ENCODE measurements at regions not wholly inside any gene's neighbourhood (a gene's known extent, or its start where the extent isn't known, plus 50 kb on each side); places are given as distances from the start of the nearest gene placed in this dataset.
A peak's percentile ranks its signal among the peaks of the same experiment; 100 is the strongest.
"Not testable (repeated sequence)": the region's sequence is repeated elsewhere in the genome, so short reads cannot be mapped to it uniquely, and the experiment has no call there.

DNA sequence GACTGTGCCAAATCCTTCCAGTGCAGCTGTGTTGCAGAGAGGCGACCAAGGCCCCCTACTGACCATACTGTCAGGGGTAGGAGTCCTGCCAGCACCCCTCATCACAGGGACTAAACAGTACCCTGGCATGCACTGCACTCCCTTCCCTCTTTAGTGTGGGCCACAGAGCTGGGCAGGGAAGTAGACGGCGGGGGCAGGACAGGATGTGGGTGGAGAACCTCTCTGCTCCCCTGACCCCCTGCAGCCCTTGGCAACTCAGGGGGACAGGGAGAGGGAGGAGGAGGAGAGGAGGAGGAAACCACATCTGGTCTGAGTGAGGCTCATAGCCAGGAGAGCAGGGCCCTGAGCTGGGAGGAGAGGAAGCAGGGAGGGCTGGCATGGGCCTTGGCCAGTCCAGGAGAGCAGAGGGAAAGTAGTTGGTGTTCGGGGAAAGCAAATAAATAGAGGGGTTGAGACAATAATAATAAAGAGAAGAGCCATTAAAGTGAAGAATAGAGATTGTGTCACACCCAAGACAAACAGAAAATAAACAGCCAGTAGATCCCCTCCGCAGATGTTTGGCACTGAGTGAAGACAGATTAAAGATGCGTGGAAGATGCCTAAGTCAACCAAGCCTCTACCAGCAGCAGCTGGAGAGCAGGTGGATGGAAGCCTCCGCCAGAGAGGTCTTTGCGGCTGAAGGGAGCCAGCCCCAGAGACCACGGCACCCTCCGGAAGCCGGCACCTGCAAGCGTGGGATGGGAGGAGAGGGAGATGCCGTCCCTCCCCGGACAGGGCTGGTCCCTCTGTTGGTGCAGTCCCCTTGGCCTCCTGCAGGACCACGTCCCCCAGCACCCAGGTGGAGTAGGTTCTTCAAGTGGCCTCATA lies 61.5 kb downstream of the RPUSD4 start:
- DNase-seq = no peak

DNA sequence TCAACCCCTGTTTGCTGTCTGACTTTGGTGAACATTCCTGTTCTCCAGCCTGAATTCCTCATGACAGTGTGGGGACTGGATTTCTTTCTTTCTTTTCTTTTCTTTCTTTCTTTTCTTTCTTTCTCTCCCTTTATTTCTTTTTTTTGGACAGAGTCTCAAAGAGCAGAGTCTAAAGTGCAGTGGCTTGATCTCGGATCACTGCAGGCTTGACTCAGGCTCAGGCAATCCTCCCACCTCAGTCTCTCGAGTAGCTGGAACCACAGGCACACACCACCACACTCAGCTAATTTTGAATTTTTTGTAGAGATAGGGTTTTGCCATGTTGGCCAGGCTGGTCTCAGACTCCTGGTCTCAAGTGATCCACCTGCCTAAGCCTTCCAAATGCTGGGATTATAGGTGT lies 63.1 kb downstream of the RPUSD4 start:
- no peak for DNase-seq

DNA sequence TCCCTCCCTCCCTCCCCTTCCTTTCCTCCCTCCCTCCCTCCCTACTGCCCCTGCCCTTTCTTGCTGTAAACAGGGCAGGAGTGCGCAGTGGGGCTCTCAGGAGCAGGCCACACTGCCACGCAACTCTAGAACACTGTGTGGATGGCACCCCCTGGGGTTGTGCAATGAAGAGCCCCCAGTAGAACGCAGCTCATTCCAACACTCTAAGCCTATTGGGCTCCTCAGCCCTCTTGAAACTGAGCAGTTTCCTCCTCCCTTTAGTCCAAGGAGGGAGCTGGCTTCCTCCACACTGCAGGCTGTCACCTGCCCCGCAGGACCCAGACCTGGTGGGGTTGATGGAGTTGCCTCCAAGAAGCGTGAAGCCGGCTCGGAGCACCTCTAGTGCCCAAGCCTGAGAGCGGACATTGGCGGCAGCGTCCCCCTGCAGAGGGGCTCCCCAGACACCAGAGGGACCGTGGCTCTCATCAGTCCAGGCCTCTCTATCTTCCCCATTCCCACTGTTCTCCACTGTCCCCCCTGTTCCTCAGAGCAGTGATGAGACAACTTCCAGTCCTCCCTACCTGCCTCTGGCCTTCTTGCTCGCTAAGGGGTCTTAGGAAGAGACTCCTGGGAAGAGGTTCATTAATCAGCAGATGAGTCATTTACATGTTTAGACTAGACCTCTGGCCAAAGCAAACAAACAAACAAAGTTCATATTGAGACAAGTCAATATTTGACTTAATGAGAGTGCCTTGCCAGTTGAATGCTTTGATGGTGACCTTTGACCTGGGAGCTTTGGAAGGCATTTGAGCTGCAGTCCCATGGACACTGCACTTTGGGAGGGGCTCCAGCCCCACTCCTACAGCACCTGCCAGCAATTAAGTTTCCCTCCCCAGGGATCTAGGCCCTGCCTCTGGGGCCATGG lies 64.0 kb downstream of the RPUSD4 start:
- DNase-seq = no peak

DNA sequence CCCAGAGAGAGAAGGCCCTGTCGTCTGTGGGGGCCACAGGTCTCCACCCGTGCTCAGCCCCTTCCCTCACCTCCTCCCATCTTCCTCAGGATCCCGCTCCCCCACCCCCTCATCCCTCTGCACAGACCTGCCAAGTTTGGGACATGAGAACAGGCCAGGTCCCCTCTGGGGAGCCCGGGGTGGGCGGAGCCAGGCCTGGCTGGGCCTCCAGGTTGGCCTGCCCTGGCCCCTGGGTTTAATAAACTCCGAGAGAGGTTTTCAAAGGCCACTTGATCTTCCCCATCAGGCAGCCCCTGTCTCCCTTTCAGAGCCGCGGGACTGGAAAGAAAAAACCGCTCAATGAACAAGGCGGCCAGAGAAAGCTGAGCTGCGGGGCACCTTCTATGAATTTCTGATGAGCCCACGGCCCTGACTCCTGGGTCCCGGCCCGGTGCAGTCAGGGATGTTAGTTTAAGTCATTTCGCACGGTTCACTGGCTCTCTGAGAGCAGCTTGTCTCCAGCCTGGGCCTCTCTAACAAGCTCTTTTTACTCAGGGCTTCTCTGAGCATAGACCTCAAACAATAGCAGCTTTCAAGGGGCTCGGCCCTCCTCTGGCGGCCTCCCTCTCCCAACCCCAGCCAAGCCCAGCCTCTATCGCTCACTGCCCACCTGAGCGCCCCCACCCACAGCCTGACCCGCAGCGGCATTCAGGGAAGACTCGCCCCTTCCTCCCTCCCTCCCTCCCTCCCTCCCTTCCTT lies 64.8 kb downstream of the RPUSD4 start:
- no peak for DNase-seq

- DNase-seq = no peak
Measured at GRCh38 chr11:126145954-126146353, 65.5 kb downstream of the RPUSD4 start.

DNA sequence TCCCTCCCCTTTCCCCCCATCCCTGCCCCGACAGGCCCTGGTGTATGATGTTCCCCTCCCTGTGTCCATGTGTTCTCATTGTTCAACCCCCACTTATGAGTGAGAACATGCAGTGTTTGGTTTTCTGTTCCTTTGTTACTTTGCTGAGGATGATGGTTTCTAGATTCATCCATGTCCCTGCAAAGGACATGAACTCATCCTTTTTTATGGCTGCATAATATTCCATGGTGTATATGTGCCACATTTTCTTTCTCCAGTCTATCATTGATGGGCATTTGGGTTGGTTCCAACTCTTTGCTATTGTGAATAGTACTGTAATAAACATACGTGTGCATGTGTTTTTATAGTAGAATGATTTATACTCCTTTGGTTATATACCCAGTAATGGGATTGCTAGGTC lies 68.0 kb downstream of the RPUSD4 start:
- not testable (repeated sequence) for DNase-seq

DNA sequence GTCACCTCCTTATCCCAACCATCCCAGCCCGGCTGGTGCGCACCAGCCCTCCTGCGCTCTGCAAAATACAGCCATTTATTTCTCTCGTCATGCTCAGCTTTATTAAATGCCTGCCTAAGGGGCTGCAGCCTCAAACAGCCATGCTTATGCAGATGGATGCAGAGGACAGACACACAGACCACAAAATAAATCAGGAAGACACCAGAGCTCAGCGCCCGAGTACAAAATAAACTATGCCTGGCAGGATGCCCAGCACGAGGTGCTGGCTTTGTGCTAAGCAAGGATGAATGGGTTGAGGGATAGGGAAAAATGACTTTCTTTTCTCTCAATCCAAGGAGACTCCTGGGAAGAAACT lies 70.5 kb downstream of the RPUSD4 start:
- DNase-seq = no peak

- DNase-seq = no peak
Measured at GRCh38 chr11:126140201-126140925, 71.1 kb downstream of the RPUSD4 start.

GRCh38 chr11:126139111-126140091 lies 72.0 kb downstream of the RPUSD4 start:
- DNase-seq = peak; percentile 3

DNA sequence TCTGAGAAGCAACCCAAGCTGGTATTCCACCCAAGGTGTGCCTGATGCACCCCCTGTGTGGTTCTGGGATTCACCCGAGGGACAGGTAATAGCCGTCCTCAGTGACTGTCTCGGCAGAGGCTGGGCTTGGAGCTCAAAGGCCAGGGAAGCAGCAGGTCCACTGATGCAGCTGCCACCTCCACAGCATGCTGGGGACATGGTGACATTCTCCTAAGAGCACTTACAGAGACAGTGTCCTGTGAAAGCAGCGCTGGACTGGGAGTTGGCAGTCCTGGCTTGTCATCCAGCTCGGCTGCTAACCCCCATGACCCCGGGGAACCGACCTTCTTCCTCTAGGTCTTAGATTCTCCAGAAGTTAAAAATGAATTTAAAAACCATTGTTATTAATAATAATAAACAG lies 72.8 kb downstream of the RPUSD4 start:
- no peak for DNase-seq

GRCh38 chr11:126137136-126137535 lies 74.3 kb downstream of the RPUSD4 start:
- no peak for DNase-seq

GRCh38 chr11:126136507-126136906 lies 73.8 kb upstream of the CDON start:
- DNase-seq = no peak

DNA sequence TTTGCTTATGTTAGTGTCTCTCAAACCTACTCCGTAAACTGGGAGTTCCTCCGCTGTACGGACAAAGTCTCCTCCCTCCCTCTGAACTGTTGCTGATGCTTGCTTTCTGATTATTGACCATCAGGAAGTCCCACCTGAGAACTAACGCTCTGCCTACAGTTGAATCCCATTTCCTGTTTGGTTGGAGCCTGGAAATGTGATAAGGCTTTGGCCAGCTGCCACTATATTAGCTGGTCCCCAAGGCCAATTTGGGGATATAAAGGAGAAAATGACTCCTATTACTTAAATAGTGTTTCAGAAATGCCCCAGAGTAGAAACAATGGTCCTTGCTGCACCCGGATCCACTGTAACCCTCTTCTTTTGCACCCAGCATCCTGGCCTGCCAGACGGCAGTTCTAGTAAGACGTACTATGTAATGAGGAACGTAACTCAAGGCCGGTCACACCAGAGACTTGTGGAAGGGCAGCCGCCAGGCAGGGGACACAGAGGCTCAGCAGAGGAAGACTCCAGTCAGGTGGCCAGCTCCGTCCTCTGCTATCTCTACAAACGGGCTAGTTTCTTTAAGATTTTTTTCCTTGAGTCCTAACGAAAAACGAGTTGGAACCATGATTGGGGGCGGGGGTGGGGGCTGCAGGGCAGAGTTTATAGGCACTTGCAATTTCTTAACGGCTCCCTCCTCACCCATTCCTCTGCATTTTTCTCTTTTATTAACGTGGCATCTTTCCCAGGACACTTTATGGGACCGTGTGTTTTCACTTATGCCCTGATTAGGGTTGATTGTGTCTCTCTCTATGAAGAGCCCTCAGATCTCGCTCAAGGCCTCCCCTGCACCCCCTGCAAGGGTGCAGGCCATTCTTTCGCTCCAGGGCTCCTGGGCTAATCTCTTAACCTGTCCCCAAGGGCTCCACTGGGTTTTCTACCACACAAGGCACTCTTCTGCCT lies 72.8 kb upstream of the CDON start:
- no peak for DNase-seq

- no peak for DNase-seq
Measured at GRCh38 chr11:126134461-126135155, 71.9 kb upstream of the CDON start.

DNA sequence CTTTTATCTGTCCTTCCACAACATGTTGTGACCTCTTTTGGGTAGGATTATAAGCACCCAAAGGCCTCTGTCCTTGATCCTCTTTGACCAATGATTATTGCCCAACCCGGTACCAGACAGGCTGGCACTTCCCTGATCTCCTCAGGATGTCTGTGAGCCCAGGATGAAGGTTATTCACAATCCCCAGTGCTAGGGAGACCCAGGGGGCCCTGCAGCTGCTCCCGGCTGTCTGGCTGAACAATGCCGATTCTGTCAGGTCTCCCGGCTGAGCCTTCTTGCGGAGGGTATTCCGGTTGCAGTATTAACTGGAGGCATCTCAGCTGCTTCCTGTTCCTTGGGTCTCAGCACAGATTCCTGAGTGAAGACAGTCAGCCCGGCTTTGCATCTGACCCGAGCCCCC lies 71.2 kb upstream of the CDON start:
- no peak for DNase-seq

DNA sequence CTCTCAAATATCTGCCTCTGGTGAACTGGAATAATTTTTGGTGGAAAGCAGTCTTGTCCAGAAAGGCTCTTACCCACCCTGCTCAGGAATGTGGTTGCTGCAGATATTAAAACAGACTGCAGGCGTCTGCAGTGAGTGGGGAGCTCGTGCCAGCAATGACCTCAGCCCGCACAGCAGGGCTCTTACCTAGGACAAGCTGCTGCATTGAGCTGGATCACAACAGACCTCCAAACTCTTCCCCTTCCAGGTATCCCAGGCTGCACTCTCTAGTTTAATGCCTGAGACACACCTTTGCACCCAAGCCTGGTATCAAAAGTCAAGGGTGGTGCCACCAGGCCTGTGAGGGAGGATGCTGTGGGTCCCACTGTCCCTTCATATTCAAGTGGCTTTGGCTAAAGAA lies 69.7 kb upstream of the CDON start:
- DNase-seq = no peak

GRCh38 chr11:126130781-126131180 lies 68.1 kb upstream of the CDON start:
- DNase-seq = not testable (repeated sequence)

DNA sequence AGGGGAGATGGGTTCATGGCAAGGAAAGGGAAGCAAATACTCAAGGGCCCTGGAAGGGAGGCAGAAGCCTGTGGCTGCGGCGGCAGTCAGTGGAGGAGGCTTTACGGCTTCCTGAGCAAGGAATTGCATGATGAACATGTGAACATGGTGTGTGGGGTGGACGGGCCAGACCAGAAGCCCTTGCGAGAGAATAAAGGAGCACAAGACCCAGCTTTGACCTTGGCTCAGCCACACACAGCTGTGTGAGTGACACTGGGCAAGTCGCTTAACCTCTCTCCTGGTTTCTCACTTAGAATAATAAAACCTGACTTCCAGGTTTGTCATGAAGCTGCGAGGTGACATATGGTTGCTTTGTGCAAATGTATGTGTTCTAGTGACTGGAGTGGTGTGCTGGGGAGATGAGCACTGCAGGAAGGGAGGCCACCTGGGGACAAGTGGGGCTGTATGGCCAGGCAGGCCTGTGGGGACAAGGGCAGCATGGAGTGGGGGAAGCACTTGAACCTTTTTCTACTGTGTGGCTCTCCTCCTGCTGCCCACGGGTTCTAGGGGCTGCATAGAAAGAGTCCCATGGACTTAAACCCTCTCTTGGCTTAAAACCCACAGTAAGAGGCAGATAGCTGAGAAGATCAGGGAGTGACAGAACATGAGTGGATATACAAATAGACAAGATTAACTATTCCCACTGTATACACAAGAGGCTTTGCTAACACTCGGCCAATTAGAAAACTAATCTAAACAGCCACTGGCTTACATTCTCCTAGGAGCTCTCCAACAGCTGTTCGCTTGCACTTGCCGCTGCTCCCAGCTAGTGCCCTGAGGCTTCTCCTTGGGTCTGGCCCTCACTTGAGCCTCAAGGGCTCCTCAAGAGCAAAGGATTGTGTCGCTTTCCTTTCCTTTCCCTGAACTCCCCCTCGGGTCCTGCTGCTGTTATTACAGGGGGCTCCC lies 67.3 kb upstream of the CDON start:
- no peak for DNase-seq
